ENCODE measurements at regions not wholly inside any gene's neighbourhood (a gene's known extent, or its start where the extent isn't known, plus 50 kb on each side); places are given as distances from the start of the nearest gene placed in this dataset.

- no peak for DNase-seq (ENCODE audit: low read depth in 2 of 2)
- H3K9ac ChIP-seq (ENCODE audit: insufficient read depth, low read length): no peak overlapping the region
- no peak overlapping the region for H3K27ac ChIP-seq (ENCODE audit: insufficient read depth, low read length)
- H3K4me2 ChIP-seq (ENCODE audit: extremely low read depth, insufficient read depth, low read length): no peak overlapping the region
- TF ChIP-seq EZH2 (IDR thresholded peaks at IDR 0.05; ENCODE audit: low read length, missing control alignments) (no peak), CTCF (conservative IDR thresholded peaks at IDR 0.05 in 1 of 2, IDR thresholded peaks at IDR 0.05 in 1 of 2; ENCODE audit: low read depth in 1 of 2, low read length in 2 of 2) (no peak)
- no peaks in the 10 kb centered on the region for H3K79me2 ChIP-seq (ENCODE audit: control insufficient read depth, insufficient read depth, low read length)
- no peaks in the 10 kb centered on the region for H3K36me3 ChIP-seq (ENCODE audit: control insufficient read depth, insufficient read depth, low read length)
- H3K9me3 ChIP-seq (ENCODE audit: control insufficient read depth, insufficient read depth, low read depth, low read length): no peaks in the 10 kb centered on the region
- H3K4me3 ChIP-seq (replicated peaks in 1 of 4; ENCODE audit: control extremely low read depth in 1 of 4, insufficient read depth in 1 of 4, low read depth in 3 of 4, low read length in 4 of 4): no peak overlapping the region
- no peak overlapping the region for H2AFZ ChIP-seq (ENCODE audit: low read length)
- H4K20me1 ChIP-seq (ENCODE audit: control insufficient read depth, extremely low read depth, insufficient read depth, low read length): no peaks in the 10 kb centered on the region
- H3K27me3 ChIP-seq (ENCODE audit: control insufficient read depth, insufficient read depth, low read length): no peaks in the 10 kb centered on the region
- no peaks in the 10 kb centered on the region for H3K4me1 ChIP-seq (ENCODE audit: control insufficient read depth, extremely low read depth, insufficient read depth, low read length)
These were observed 277.8 kb downstream of the EIPR1 start for GRCh38 chr2:3099860-3100234.

DNA sequence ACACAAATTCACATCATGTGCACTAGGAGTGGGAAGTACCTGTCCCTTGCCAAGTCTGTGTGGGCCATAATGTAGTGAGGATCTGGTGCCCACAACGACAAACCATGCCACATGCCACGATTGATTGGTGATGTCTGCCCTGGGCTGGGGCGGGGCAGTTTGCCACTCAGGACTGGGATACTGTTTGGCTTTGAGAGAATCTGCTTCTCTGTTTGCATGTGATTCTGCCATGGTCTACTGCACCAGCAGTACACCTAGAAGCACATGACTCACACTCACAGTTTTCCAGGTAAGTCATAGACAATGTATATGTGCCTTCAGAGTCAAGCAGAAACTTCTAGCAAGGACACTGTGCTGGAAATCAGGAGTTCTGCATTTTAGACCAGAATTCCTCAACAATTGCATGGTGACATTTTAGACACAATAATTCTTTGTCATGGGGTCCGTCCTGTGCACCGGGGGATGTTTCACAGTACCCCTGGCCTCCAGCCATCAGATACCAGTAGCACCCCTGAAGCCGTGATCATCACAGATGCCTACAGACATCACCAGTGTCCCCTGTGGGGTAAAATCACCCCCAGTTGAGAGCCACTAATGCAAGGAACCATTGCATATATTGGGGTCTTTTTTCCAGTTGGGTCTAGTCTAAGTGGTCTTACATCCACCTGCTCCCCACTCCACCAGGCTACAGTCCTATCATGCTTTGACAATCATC, 278.3 kb downstream of the EIPR1 start:
- TF ChIP-seq CTCF (conservative IDR thresholded peaks at IDR 0.05 in 1 of 2, IDR thresholded peaks at IDR 0.05 in 1 of 2; ENCODE audit: low read depth in 1 of 2, low read length in 2 of 2): no peak
- no peak overlapping the region for H3K4me2 ChIP-seq (ENCODE audit: extremely low read depth, insufficient read depth, low read length)
- H3K4me3 ChIP-seq (replicated peaks in 1 of 4; ENCODE audit: control extremely low read depth in 1 of 4, insufficient read depth in 1 of 4, low read depth in 3 of 4, low read length in 4 of 4): no peak overlapping the region
- no peaks in the 10 kb centered on the region for H3K36me3 ChIP-seq (ENCODE audit: control insufficient read depth, insufficient read depth, low read length)
- no peaks in the 10 kb centered on the region for H3K4me1 ChIP-seq (ENCODE audit: control insufficient read depth, extremely low read depth, insufficient read depth, low read length)
- no peak overlapping the region for H3K9ac ChIP-seq (ENCODE audit: insufficient read depth, low read length)
- H3K9me3 ChIP-seq (ENCODE audit: control insufficient read depth, insufficient read depth, low read depth, low read length): no peaks in the 10 kb centered on the region
- H2AFZ ChIP-seq (ENCODE audit: low read length): no peak overlapping the region
- no peaks in the 10 kb centered on the region for H3K27me3 ChIP-seq (ENCODE audit: control insufficient read depth, insufficient read depth, low read length)
- H3K27ac ChIP-seq (ENCODE audit: insufficient read depth, low read length): no peak overlapping the region
- H4K20me1 ChIP-seq (ENCODE audit: control insufficient read depth, extremely low read depth, insufficient read depth, low read length): no peaks in the 10 kb centered on the region
- no peaks in the 10 kb centered on the region for H3K79me2 ChIP-seq (ENCODE audit: control insufficient read depth, insufficient read depth, low read length)
- DNase-seq (ENCODE audit: low read depth in 2 of 2): no peak

- H4K20me1 ChIP-seq (ENCODE audit: control insufficient read depth, extremely low read depth, insufficient read depth, low read length): no peaks in the 10 kb centered on the region
- no peak overlapping the region for H2AFZ ChIP-seq (ENCODE audit: low read length)
- no peak overlapping the region for H3K4me2 ChIP-seq (ENCODE audit: extremely low read depth, insufficient read depth, low read length)
- H3K27me3 ChIP-seq (ENCODE audit: control insufficient read depth, insufficient read depth, low read length): no peaks in the 10 kb centered on the region
- H3K9me3 ChIP-seq (ENCODE audit: control insufficient read depth, insufficient read depth, low read depth, low read length): no peaks in the 10 kb centered on the region
- H3K4me3 ChIP-seq (replicated peaks in 1 of 4; ENCODE audit: control extremely low read depth in 1 of 4, insufficient read depth in 1 of 4, low read depth in 3 of 4, low read length in 4 of 4): no peak overlapping the region
- no peaks in the 10 kb centered on the region for H3K36me3 ChIP-seq (ENCODE audit: control insufficient read depth, insufficient read depth, low read length)
- no peak for TF ChIP-seq EZH2 (IDR thresholded peaks at IDR 0.05; ENCODE audit: low read length, missing control alignments)
- TF ChIP-seq CTCF (conservative IDR thresholded peaks at IDR 0.05 in 1 of 2, IDR thresholded peaks at IDR 0.05 in 1 of 2; ENCODE audit: low read depth in 1 of 2, low read length in 2 of 2): no peak
- no peaks in the 10 kb centered on the region for H3K79me2 ChIP-seq (ENCODE audit: control insufficient read depth, insufficient read depth, low read length)
- DNase-seq (ENCODE audit: low read depth in 2 of 2): no peak
- H3K9ac ChIP-seq (ENCODE audit: insufficient read depth, low read length): no peak overlapping the region
- H3K27ac ChIP-seq (ENCODE audit: insufficient read depth, low read length): no peak overlapping the region
- no peaks in the 10 kb centered on the region for H3K4me1 ChIP-seq (ENCODE audit: control insufficient read depth, extremely low read depth, insufficient read depth, low read length)
These were observed 279.4 kb downstream of the EIPR1 start for GRCh38 chr2:3098231-3098630.

All from fibroblast of lung (primary cell).